ENCODE measurements at regions not wholly inside any gene's neighbourhood (a gene's known extent, or its start where the extent isn't known, plus 50 kb on each side); places are given as distances from the start of the nearest gene placed in this dataset.

GRCh38 chr3:28050120-28050519 lies 191.3 kb upstream of the CMC1 start:
- TF ChIP-seq GABPB1 (CRISPR knock-in tag; IDR thresholded peaks at IDR 0.05) = no peak
- no peak for TF ChIP-seq SMARCE1 (IDR thresholded peaks at IDR 0.05)
- no peak for TF ChIP-seq CEBPB (tag; IDR thresholded peaks at IDR 0.05)
- no peak for TF ChIP-seq MTA1 (IDR thresholded peaks at IDR 0.05; ENCODE audit: borderline replicate concordance)
- TF ChIP-seq ZKSCAN8 (CRISPR knock-in tag; IDR thresholded peaks at IDR 0.05) = no peak
- TF ChIP-seq TBP (optimal IDR thresholded peaks at IDR 0.05; ENCODE audit: low read depth, low read length) = no peak
- no peak for TF ChIP-seq EZH2 (IDR thresholded peaks at IDR 0.05; ENCODE audit: borderline replicate concordance, low read depth, low read length)
- TF ChIP-seq THAP7 (CRISPR knock-in tag; IDR thresholded peaks at IDR 0.05) = no peak
- TF ChIP-seq TRIM24 (IDR thresholded peaks at IDR 0.05) = no peak
- no peak for TF ChIP-seq TAF1 (IDR thresholded peaks at IDR 0.05; ENCODE audit: control insufficient read depth, extremely low read depth, insufficient read depth, low read length, severe bottlenecking)
- TF ChIP-seq PHF21A (IDR thresholded peaks at IDR 0.05; ENCODE audit: borderline replicate concordance, low read depth) = no peak
- no peak for TF ChIP-seq LEF1 (IDR thresholded peaks at IDR 0.05)
- TF ChIP-seq PRDM10 (IDR thresholded peaks at IDR 0.05; ENCODE audit: partially characterized antibody) = no peak

Measured in K562 (cell line).